T47D (cell line): ENCODE measurements at regions not wholly inside any gene's neighbourhood (a gene's known extent, or its start where the extent isn't known, plus 50 kb on each side); places are given as distances from the start of the nearest gene placed in this dataset.
A peak's percentile ranks its signal among the peaks of the same experiment; 100 is the strongest.

Source experiments
- DNase-seq, 2 experiments: peaks; one replicate each; pipeline versions ENCODE4 v3.0.0 to v3.0.0-alpha.2; 2011 to 2012; ENCODE audit warnings: low read depth in 1 of 2, low spot score in 1 of 2
- JUND ChIP-seq: IDR thresholded peaks from 2 replicates; pipeline ENCODE4 v1.6.1; 2012; ENCODE audit warnings: low read depth
- in situ Hi-C: cut with HindIII; loops from 2 replicates; pipeline ENCODE4 v1.10.0; 2016; ENCODE audit warnings: low sequenced_read_pairs, low pct_unique_long_range_greater_than_20kb

- no peak for TF ChIP-seq JUND
- in situ Hi-C loops, result no loop called here
- DNase-seq, result no peak
These were observed 782.9 kb upstream of the SOX9 start for GRCh38 chr17:71337938-71338337.

GRCh38 chr17:71338396-71338795 lies 782.4 kb upstream of the SOX9 start:
- DNase-seq, result peak; percentile 19 to 45
- TF ChIP-seq JUND, result no peak
- in situ Hi-C loops, result no loop called here

GRCh38 chr17:71339206-71339605 lies 781.6 kb upstream of the SOX9 start:
- in situ Hi-C loops, result no loop called here
- DNase-seq, result no peak

GRCh38 chr17:71342737-71343136 lies 778.1 kb upstream of the SOX9 start:
- TF ChIP-seq JUND, result no peak
- in situ Hi-C loops, result no loop called here
- DNase-seq, result no peak

More at GRCh38 chr17:71339206-71339605, 781.6 kb upstream of the SOX9 start:
- no peak for TF ChIP-seq JUND

GRCh38 chr17:71349908-71350600 lies 770.8 kb upstream of the SOX9 start:
- no peak for DNase-seq
- TF ChIP-seq JUND, result no peak
- in situ Hi-C loops, result no loop called here

GRCh38 chr17:71360301-71360700 lies 760.5 kb upstream of the SOX9 start:
- no peak for TF ChIP-seq JUND
- in situ Hi-C loops, result no loop called here

GRCh38 chr17:71361656-71362450 lies 759.0 kb upstream of the SOX9 start:
- no peak for DNase-seq
- in situ Hi-C loops, result no loop called here
- TF ChIP-seq JUND, result no peak

More at GRCh38 chr17:71360301-71360700, 760.5 kb upstream of the SOX9 start:
- no peak for DNase-seq

- no peak for DNase-seq
- no peak for TF ChIP-seq JUND
These were observed 757.2 kb upstream of the SOX9 start for GRCh38 chr17:71363661-71364060.

GRCh38 chr17:71371809-71372208 lies 749.0 kb upstream of the SOX9 start:
- no peak for TF ChIP-seq JUND
- in situ Hi-C loops, result no loop called here
- DNase-seq, result no peak

More at GRCh38 chr17:71363661-71364060, 757.2 kb upstream of the SOX9 start:
- in situ Hi-C loops, result no loop called here

- no peak for TF ChIP-seq JUND
- DNase-seq, result no peak
- in situ Hi-C loops, result no loop called here
These were observed 744.9 kb upstream of the SOX9 start for GRCh38 chr17:71375948-71376347.

GRCh38 chr17:71376933-71377332 lies 743.9 kb upstream of the SOX9 start:
- in situ Hi-C loops, result no loop called here
- DNase-seq, result no peak
- TF ChIP-seq JUND, result no peak

- in situ Hi-C loops, result no loop called here
- TF ChIP-seq JUND, result no peak
- no peak for DNase-seq
These were observed 742.8 kb upstream of the SOX9 start for GRCh38 chr17:71378036-71378435.

- in situ Hi-C loops, result no loop called here
- no peak for TF ChIP-seq JUND
- no peak for DNase-seq
These were observed 742.1 kb upstream of the SOX9 start for GRCh38 chr17:71378741-71379140.
